KMS-11 (cell line): ENCODE measurements at regions not wholly inside any gene's neighbourhood (a gene's known extent, or its start where the extent isn't known, plus 50 kb on each side); places are given as distances from the start of the nearest gene placed in this dataset.

ENCODE experiments used
- H2AFZ ChIP-seq: fragments of 200-600 bp; sonication (generic); 2 replicates; pipeline ENCODE4 v1.6.1; 2016; ENCODE audit warnings: antibody characterized with exemption, mixed run types, low read depth
- H3K27ac ChIP-seq: fragments of 200-600 bp; sonication (generic); 2 replicates; pipeline ENCODE4 v1.6.1; 2016; ENCODE audit warnings: mild to moderate bottlenecking, mixed run types
- H3K27me3 ChIP-seq: fragments of 200-600 bp; sonication (generic); 2 replicates; pipeline ENCODE4 v1.6.1; 2017; ENCODE audit warnings: mild to moderate bottlenecking, low read depth, mixed run types, moderate library complexity; ENCODE audit not compliant: insufficient read depth
- H3K36me3 ChIP-seq: fragments of 200-600 bp; sonication (generic); 2 replicates; pipeline ENCODE4 v1.6.1; 2017; ENCODE audit warnings: mild to moderate bottlenecking, mixed run types; ENCODE audit not compliant: insufficient read depth
- H3K4me1 ChIP-seq: fragments of 200-600 bp; sonication (generic); 2 replicates; pipeline ENCODE4 v1.6.1; 2016; ENCODE audit warnings: mild to moderate bottlenecking, low read depth, mixed run types; ENCODE audit not compliant: poor library complexity, severe bottlenecking
- H3K4me2 ChIP-seq: fragments of 200-600 bp; sonication (generic); 2 replicates; pipeline ENCODE4 v1.7.0; 2016; ENCODE audit warnings: mild to moderate bottlenecking, mixed run types
- H3K4me3 ChIP-seq: fragments of 200-600 bp; sonication (generic); IDR thresholded peaks from 2 replicates; pipeline ENCODE4 v1.6.1; 2017; ENCODE audit warnings: low read depth, low read length, mixed read lengths; ENCODE audit not compliant: insufficient read depth
- H3K79me2 ChIP-seq: fragments of 200-600 bp; sonication (generic); 2 replicates; pipeline ENCODE4 v1.6.1; 2016; ENCODE audit warnings: low read depth, mixed run types; ENCODE audit not compliant: insufficient read depth
- H3K9ac ChIP-seq: fragments of 200-600 bp; sonication (generic); 2 replicates; pipeline ENCODE4 v1.6.1; 2016; ENCODE audit warnings: mild to moderate bottlenecking, mixed run types
- H4K20me1 ChIP-seq: fragments of 200-600 bp; sonication (generic); 2 replicates; pipeline ENCODE4 v1.6.1; 2016; ENCODE audit warnings: mild to moderate bottlenecking, mixed run types; ENCODE audit not compliant: insufficient read depth
- TF ChIP-seq, protein P1 (sequence below): fragments of 200-600 bp; sonication (generic); conservative IDR thresholded peaks from 2 replicates; pipeline ENCODE4 v1.6.1; 2017; ENCODE audit warnings: low read depth, mild to moderate bottlenecking, antibody characterized with exemption, low read length, moderate library complexity, mixed read lengths

DNA sequence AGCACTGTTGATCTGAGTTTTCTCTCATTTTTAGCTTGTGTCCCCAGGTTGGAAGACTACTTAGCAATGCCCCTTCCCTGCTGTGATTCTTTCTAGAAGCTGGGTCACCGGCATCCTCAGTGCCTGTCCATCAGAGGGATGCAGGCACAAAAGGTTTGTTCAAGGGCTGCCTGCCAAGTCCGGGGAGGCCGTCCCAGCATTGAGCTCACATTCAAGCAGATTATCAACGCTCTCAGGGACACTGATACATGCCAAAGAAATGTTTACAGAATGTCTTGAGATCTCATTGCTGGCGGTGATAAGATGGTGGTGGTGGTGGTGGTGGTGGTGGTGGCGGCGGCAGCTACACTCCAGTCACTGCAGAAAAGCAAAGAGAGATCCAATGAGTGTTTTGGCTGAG lies 79.6 kb upstream of the VCX3A start:
- Histone ChIP-seq H4K20me1 (no peaks in the 10 kb centered on the region), H3K4me2 (no peak overlapping the region), H2AFZ (no peak overlapping the region), H3K9ac (no peak overlapping the region), H3K36me3 (no peaks in the 10 kb centered on the region), H3K4me1 (no peaks in the 10 kb centered on the region), H3K27ac (no peak overlapping the region), H3K27me3 (no peaks in the 10 kb centered on the region), H3K4me3 (no peak overlapping the region), H3K79me2 (no peaks in the 10 kb centered on the region)
- TF ChIP-seq, protein P1, sequence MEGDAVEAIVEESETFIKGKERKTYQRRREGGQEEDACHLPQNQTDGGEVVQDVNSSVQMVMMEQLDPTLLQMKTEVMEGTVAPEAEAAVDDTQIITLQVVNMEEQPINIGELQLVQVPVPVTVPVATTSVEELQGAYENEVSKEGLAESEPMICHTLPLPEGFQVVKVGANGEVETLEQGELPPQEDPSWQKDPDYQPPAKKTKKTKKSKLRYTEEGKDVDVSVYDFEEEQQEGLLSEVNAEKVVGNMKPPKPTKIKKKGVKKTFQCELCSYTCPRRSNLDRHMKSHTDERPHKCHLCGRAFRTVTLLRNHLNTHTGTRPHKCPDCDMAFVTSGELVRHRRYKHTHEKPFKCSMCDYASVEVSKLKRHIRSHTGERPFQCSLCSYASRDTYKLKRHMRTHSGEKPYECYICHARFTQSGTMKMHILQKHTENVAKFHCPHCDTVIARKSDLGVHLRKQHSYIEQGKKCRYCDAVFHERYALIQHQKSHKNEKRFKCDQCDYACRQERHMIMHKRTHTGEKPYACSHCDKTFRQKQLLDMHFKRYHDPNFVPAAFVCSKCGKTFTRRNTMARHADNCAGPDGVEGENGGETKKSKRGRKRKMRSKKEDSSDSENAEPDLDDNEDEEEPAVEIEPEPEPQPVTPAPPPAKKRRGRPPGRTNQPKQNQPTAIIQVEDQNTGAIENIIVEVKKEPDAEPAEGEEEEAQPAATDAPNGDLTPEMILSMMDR = no peak

DNA sequence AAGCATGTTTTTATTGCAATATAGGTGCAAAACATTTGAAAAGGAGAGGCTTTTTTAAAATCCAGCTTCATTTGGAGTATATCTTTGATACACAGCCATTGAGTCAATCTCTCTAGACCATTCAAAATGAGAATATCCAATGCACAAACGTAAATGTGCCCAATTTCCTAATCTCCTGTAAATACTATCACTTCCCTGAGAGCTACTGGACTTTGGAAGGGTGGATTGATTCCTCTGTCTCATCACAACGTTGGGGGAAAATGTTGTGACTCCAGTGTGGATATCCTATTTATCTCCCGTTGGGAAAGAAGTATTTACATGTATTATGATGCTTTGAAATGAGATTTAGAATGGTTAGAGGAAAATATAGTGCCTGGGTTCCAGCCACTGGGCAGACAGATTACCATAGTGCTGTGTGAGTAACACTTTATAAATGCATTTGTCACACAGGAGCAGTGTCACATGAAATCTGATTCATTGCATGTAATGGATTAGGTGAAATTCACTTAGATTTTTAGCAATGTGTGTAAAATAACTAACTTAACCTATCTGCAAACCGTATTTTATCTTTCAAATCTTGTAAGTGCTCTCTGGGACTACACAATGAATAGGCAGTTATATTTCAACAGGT lies 64.4 kb upstream of the VCX3A start:
- H3K27me3 ChIP-seq = no peaks in the 10 kb centered on the region
- H3K36me3 ChIP-seq = no peaks in the 10 kb centered on the region
- H3K79me2 ChIP-seq = no peaks in the 10 kb centered on the region
- H4K20me1 ChIP-seq = no peaks in the 10 kb centered on the region
- H3K27ac ChIP-seq = no peak overlapping the region
- TF ChIP-seq, protein P1 = no peak
- H3K9ac ChIP-seq = no peak overlapping the region
- no peak overlapping the region for H3K4me2 ChIP-seq
- no peak overlapping the region for H2AFZ ChIP-seq
- no peak overlapping the region for H3K4me3 ChIP-seq
- no peaks in the 10 kb centered on the region for H3K4me1 ChIP-seq
